ENCODE measurements at regions not wholly inside any gene's neighbourhood (a gene's known extent, or its start where the extent isn't known, plus 50 kb on each side); places are given as distances from the start of the nearest gene placed in this dataset.

GRCh38 chr2:235325151-235325550 lies 168.7 kb upstream of the AGAP1 start:
- DNase-seq, result no peak
- Histone ChIP-seq H3K27ac (no peak overlapping the region), H3K36me3 (no peaks in the 10 kb centered on the region), H3K4me3 (no peak overlapping the region), H3K4me1 (no peaks in the 10 kb centered on the region), H3K9me3 (no peaks in the 10 kb centered on the region), H3K27me3 (peaks cover 4% of the 10 kb centered on the region)
- in situ Hi-C loops (cut with MboI; ENCODE audit: low pct_ligation_motif_present in 1 of 4, low pct_unique_long_range_greater_than_20kb in 1 of 4, low sequenced_read_pairs in 3 of 4) (no loop called here), intact Hi-C loops (cut with DNase I; ENCODE audit: low total_unique reads) (no loop called here)
- TF ChIP-seq, protein P1, sequence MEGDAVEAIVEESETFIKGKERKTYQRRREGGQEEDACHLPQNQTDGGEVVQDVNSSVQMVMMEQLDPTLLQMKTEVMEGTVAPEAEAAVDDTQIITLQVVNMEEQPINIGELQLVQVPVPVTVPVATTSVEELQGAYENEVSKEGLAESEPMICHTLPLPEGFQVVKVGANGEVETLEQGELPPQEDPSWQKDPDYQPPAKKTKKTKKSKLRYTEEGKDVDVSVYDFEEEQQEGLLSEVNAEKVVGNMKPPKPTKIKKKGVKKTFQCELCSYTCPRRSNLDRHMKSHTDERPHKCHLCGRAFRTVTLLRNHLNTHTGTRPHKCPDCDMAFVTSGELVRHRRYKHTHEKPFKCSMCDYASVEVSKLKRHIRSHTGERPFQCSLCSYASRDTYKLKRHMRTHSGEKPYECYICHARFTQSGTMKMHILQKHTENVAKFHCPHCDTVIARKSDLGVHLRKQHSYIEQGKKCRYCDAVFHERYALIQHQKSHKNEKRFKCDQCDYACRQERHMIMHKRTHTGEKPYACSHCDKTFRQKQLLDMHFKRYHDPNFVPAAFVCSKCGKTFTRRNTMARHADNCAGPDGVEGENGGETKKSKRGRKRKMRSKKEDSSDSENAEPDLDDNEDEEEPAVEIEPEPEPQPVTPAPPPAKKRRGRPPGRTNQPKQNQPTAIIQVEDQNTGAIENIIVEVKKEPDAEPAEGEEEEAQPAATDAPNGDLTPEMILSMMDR (IDR thresholded peaks at IDR 0.05), result no peak
- no peak for TF ChIP-seq POLR2AphosphoS5 (IDR thresholded peaks at IDR 0.05)
- TF ChIP-seq EP300 (IDR thresholded peaks at IDR 0.05; ENCODE audit: low read depth), result no peak
- TF ChIP-seq POLR2A (IDR thresholded peaks at IDR 0.05), result no peak
- WGBS, 2 donors (ENCODE audit: low coverage in 1 of 2), result 78% methylated on average over 6 of the region's 6 CpGs; no CpG with 5 or more reads in 1 of the 2 donors

GRCh38 chr2:235328991-235329390 lies 164.9 kb upstream of the AGAP1 start:
- WGBS, 2 donors (ENCODE audit: low coverage in 1 of 2), result 80% methylated on average over 1 of the region's 1 CpG; no CpG with 5 or more reads in 1 of the 2 donors
- Histone ChIP-seq H3K9me3 (no peaks in the 10 kb centered on the region), H3K27ac (no peak overlapping the region), H3K36me3 (no peaks in the 10 kb centered on the region), H3K4me1 (no peaks in the 10 kb centered on the region), H3K27me3 (peaks cover 2% of the 10 kb centered on the region), H3K4me3 (no peak overlapping the region)
- TF ChIP-seq POLR2AphosphoS5 (IDR thresholded peaks at IDR 0.05) (no peak), EP300 (IDR thresholded peaks at IDR 0.05; ENCODE audit: low read depth) (no peak), POLR2A (IDR thresholded peaks at IDR 0.05) (no peak)
- TF ChIP-seq, protein P1 (IDR thresholded peaks at IDR 0.05), result no peak
- in situ Hi-C loops (cut with MboI; ENCODE audit: low pct_ligation_motif_present in 1 of 4, low pct_unique_long_range_greater_than_20kb in 1 of 4, low sequenced_read_pairs in 3 of 4), result no loop called here
- intact Hi-C loops (cut with DNase I; ENCODE audit: low total_unique reads), result no loop called here
- no peak for DNase-seq

DNA sequence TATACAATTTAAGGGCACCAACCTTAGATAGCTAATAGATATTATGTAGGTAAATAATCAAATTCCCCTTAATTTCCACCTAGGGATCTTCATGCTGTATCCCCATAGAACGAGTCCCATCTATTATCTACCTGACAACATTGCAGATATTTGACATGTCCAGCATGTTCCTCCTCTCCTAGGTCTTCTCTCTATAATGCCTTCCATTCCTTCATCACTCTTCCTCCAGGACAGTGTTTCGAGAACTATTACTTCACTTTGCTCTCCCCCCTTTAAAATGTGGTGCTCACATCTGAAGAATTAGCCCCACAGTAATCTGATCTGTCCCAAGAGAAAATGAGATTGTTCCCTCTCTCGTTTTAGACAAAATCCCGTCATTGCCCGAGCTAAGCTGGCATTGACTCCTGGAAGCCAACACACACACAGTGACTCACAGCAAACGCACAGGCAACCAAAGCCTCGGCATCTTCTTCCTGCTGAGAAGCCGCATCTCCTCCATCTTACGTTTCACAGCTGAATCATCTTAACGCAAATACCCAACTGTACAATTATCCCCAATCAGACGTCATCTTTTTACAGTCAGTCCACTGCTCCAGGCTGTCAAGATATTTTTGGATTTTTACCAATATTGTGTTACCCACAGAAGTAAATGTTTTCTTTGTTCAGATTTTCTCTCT lies 162.9 kb upstream of the AGAP1 start:
- in situ Hi-C loops (cut with MboI; ENCODE audit: low pct_ligation_motif_present in 1 of 4, low pct_unique_long_range_greater_than_20kb in 1 of 4, low sequenced_read_pairs in 3 of 4), result no loop called here
- H3K9me3 ChIP-seq, result no peaks in the 10 kb centered on the region
- no peaks in the 10 kb centered on the region for H3K36me3 ChIP-seq
- DNase-seq, result no peak
- TF ChIP-seq EP300 (IDR thresholded peaks at IDR 0.05; ENCODE audit: low read depth) (no peak), POLR2A (IDR thresholded peaks at IDR 0.05) (no peak)
- H3K4me1 ChIP-seq, result no peaks in the 10 kb centered on the region
- no peaks in the 10 kb centered on the region for H3K27me3 ChIP-seq
- intact Hi-C loops (cut with DNase I; ENCODE audit: low total_unique reads), result no loop called here
- H3K4me3 ChIP-seq, result no peak overlapping the region
- no peak overlapping the region for H3K27ac ChIP-seq
- WGBS, 2 donors (ENCODE audit: low coverage in 1 of 2), result 49 to 50% methylated on average over 9 to 11 of the region's 11 CpGs

- TF ChIP-seq POLR2AphosphoS5 (IDR thresholded peaks at IDR 0.05) (no peak), POLR2A (IDR thresholded peaks at IDR 0.05) (no peak), EP300 (IDR thresholded peaks at IDR 0.05; ENCODE audit: low read depth) (no peak)
- TF ChIP-seq, protein P1 (IDR thresholded peaks at IDR 0.05), result no peak
- intact Hi-C loops (cut with DNase I; ENCODE audit: low total_unique reads), result no loop called here
- no peaks in the 10 kb centered on the region for H3K36me3 ChIP-seq
- no peak overlapping the region for H3K27ac ChIP-seq
- WGBS, 2 donors (ENCODE audit: low coverage in 1 of 2), result 83% methylated on average over 5 of the region's 5 CpGs; no CpG with 5 or more reads in 1 of the 2 donors
- H3K27me3 ChIP-seq, result no peaks in the 10 kb centered on the region
- H3K9me3 ChIP-seq, result no peaks in the 10 kb centered on the region
- H3K4me3 ChIP-seq, result no peak overlapping the region
- in situ Hi-C loops (cut with MboI; ENCODE audit: low pct_ligation_motif_present in 1 of 4, low pct_unique_long_range_greater_than_20kb in 1 of 4, low sequenced_read_pairs in 3 of 4), result no loop called here
- no peak for DNase-seq
- no peaks in the 10 kb centered on the region for H3K4me1 ChIP-seq
Observed at GRCh38 chr2:235332240-235332890, 161.5 kb upstream of the AGAP1 start.
